Activated naive CD8-positive, alpha-beta T cell treated with anti-CD3 and anti-CD28 coated beads for 36 hours (primary cell): ENCODE measurements at regions not wholly inside any gene's neighbourhood (a gene's known extent, or its start where the extent isn't known, plus 50 kb on each side); places are given as distances from the start of the nearest gene placed in this dataset.
"Not testable (repeated sequence)": the region's sequence is repeated elsewhere in the genome, so short reads cannot be mapped to it uniquely, and the experiment has no call there.

Experiments used
- DNase-seq: peaks from one replicate; pipeline ENCODE4 v3.0.0; 2021
- H3K27ac Mint-ChIP-seq: one replicate; pipeline ENCODE4 v1.8.0; 2022; ENCODE audit warnings: mild to moderate bottlenecking, moderate library complexity, mixed read lengths
- H3K27me3 Mint-ChIP-seq: one replicate; pipeline ENCODE4 v1.8.0; 2022; ENCODE audit warnings: mild to moderate bottlenecking, mixed read lengths
- H3K36me3 Mint-ChIP-seq: one replicate; pipeline ENCODE4 v1.8.0; 2021; ENCODE audit warnings: mild to moderate bottlenecking, mixed read lengths
- H3K4me1 Mint-ChIP-seq: one replicate; pipeline ENCODE4 v1.8.0; 2021; ENCODE audit warnings: mixed read lengths
- H3K4me3 Mint-ChIP-seq: one replicate; pipeline ENCODE4 v1.8.0; 2022; ENCODE audit warnings: mild to moderate bottlenecking, moderate library complexity, mixed read lengths
- H3K9me3 Mint-ChIP-seq: one replicate; pipeline ENCODE4 v1.8.0; 2022; ENCODE audit warnings: mixed read lengths

- Mint-ChIP-seq H3K4me3 (no peak overlapping the region), H3K27me3 (no peaks in the 10 kb centered on the region), H3K27ac (no peak overlapping the region), H3K4me1 (no peaks in the 10 kb centered on the region), H3K36me3 (no peaks in the 10 kb centered on the region), H3K9me3 (no peaks in the 10 kb centered on the region)
- DNase-seq = no peak
Observed at GRCh38 chr12:83629931-83630330, 943.2 kb downstream of the TMTC2 start.

- no peaks in the 10 kb centered on the region for H3K4me1 Mint-ChIP-seq
- no peaks in the 10 kb centered on the region for H3K9me3 Mint-ChIP-seq
- H3K27me3 Mint-ChIP-seq = no peaks in the 10 kb centered on the region
- no peak overlapping the region for H3K27ac Mint-ChIP-seq
- H3K4me3 Mint-ChIP-seq = no peak overlapping the region
- no peak for DNase-seq
- H3K36me3 Mint-ChIP-seq = no peaks in the 10 kb centered on the region
Observed at GRCh38 chr12:83622205-83622604, 935.5 kb downstream of the TMTC2 start.

GRCh38 chr12:83619973-83620372 lies 933.3 kb downstream of the TMTC2 start:
- Mint-ChIP-seq H3K9me3 (no peaks in the 10 kb centered on the region), H3K4me3 (no peak overlapping the region), H3K4me1 (no peaks in the 10 kb centered on the region), H3K27me3 (no peaks in the 10 kb centered on the region), H3K36me3 (no peaks in the 10 kb centered on the region), H3K27ac (no peak overlapping the region)
- no peak for DNase-seq

DNA sequence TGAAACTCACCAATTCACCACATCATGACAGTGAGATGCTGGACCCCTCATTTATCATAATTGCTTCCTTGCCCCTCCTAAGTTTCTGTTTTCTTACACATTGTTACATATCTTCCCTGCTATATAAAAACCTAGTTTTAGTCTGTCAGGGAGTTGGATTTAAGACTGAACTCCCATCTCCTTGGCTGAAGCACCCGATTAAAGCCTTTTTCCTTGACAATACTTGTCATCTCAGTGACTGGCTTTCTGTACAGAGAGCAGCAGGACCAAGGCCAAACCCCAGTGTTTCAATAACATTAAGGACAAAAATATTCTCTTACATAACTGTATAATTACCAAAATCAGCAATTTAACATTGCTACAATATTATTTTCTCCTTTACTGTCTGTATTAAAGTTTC lies 928.4 kb downstream of the TMTC2 start:
- H3K4me3 Mint-ChIP-seq = no peak overlapping the region
- no peak for DNase-seq
- H3K9me3 Mint-ChIP-seq = peaks cover 5% of the 10 kb centered on the region
- H3K27ac Mint-ChIP-seq = no peak overlapping the region
- no peaks in the 10 kb centered on the region for H3K27me3 Mint-ChIP-seq
- H3K36me3 Mint-ChIP-seq = no peaks in the 10 kb centered on the region
- no peaks in the 10 kb centered on the region for H3K4me1 Mint-ChIP-seq

DNA sequence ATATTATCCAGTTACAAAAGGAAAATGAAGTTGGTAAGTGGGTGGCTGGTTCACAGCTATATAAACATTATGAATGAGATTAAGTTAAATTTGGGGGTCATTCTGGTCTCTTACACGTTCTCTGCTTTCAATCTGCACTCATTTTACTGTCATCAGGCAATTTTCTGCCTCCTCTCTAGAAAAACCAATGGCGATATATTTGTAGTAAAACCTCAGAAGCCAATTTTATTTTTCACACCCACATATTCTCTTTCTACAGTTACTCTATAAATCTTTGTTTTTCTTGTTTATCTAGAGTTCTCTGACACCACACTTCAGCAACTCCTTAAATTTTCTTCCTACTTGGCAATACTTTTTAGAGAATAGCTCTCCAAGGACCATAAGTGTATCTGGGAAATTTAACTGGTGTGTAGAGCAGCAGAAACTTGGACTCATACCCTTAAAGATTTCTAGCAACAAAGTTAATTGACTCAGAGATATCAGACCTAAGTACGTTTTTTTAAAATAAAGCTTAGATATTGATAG lies 926.9 kb downstream of the TMTC2 start:
- DNase-seq = no peak
- H3K27me3 Mint-ChIP-seq = no peaks in the 10 kb centered on the region
- H3K9me3 Mint-ChIP-seq = peaks cover 5% of the 10 kb centered on the region
- H3K27ac Mint-ChIP-seq = no peak overlapping the region
- no peaks in the 10 kb centered on the region for H3K36me3 Mint-ChIP-seq
- no peaks in the 10 kb centered on the region for H3K4me1 Mint-ChIP-seq
- no peak overlapping the region for H3K4me3 Mint-ChIP-seq

GRCh38 chr12:83603106-83603505 lies 916.4 kb downstream of the TMTC2 start:
- H3K4me1 Mint-ChIP-seq = no peaks in the 10 kb centered on the region

DNA sequence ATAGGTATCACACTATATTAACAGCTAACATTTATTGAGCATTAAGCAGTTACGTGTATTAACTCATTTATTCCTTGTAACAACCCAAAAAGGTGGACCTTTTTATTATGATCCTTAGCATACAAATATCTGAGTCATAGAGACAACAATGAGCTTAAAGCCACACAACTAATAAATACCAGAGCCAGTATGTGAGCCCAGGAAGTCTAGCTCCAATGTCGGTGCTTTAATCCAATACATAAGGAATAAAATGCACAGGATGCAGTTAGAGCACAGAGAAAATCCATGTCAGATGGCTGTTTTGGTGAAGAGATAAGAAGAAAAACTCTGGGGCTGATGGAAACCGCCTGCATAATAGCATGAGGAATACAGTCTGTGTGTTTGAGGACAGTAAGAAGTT lies 888.6 kb downstream of the TMTC2 start:
- Mint-ChIP-seq H3K27me3 (no peaks in the 10 kb centered on the region), H3K4me1 (no peaks in the 10 kb centered on the region), H3K36me3 (no peaks in the 10 kb centered on the region), H3K9me3 (peaks cover 2% of the 10 kb centered on the region), H3K4me3 (no peak overlapping the region), H3K27ac (no peak overlapping the region)
- no peak for DNase-seq

More at GRCh38 chr12:83603106-83603505, 916.4 kb downstream of the TMTC2 start:
- Mint-ChIP-seq H3K36me3 (no peaks in the 10 kb centered on the region), H3K27ac (no peak overlapping the region), H3K9me3 (peaks cover 24% of the 10 kb centered on the region), H3K4me3 (no peak overlapping the region), H3K27me3 (no peaks in the 10 kb centered on the region)
- DNase-seq = no peak

- H3K27me3 Mint-ChIP-seq = no peaks in the 10 kb centered on the region
- no peak for DNase-seq
- H3K36me3 Mint-ChIP-seq = no peaks in the 10 kb centered on the region
- H3K27ac Mint-ChIP-seq = no peak overlapping the region
- H3K4me1 Mint-ChIP-seq = no peaks in the 10 kb centered on the region
- no peak overlapping the region for H3K4me3 Mint-ChIP-seq
- peaks cover 2% of the 10 kb centered on the region for H3K9me3 Mint-ChIP-seq
Observed at GRCh38 chr12:83574142-83574541, 887.4 kb downstream of the TMTC2 start.

- Mint-ChIP-seq H3K9me3 (peaks cover 2% of the 10 kb centered on the region), H3K4me1 (no peaks in the 10 kb centered on the region), H3K36me3 (no peaks in the 10 kb centered on the region), H3K4me3 (no peak overlapping the region), H3K27ac (no peak overlapping the region), H3K27me3 (no peaks in the 10 kb centered on the region)
- no peak for DNase-seq
Observed at GRCh38 chr12:83573671-83574070, 887.0 kb downstream of the TMTC2 start.

GRCh38 chr12:83559650-83560049 lies 872.9 kb downstream of the TMTC2 start:
- H3K4me3 Mint-ChIP-seq = no peak overlapping the region
- H3K27ac Mint-ChIP-seq = no peak overlapping the region
- H3K36me3 Mint-ChIP-seq = no peaks in the 10 kb centered on the region
- H3K9me3 Mint-ChIP-seq = no peaks in the 10 kb centered on the region
- H3K27me3 Mint-ChIP-seq = no peaks in the 10 kb centered on the region
- H3K4me1 Mint-ChIP-seq = no peaks in the 10 kb centered on the region
- DNase-seq = no peak

- H3K27ac Mint-ChIP-seq, H3K4me1 Mint-ChIP-seq, H3K27me3 Mint-ChIP-seq, DNase-seq, H3K4me3 Mint-ChIP-seq, H3K36me3 Mint-ChIP-seq: not testable (repeated sequence)
- peaks cover 12% of the 10 kb centered on the region for H3K9me3 Mint-ChIP-seq
Observed at GRCh38 chr12:83556040-83556439, 869.3 kb downstream of the TMTC2 start.

GRCh38 chr12:83541446-83541845 lies 854.7 kb downstream of the TMTC2 start:
- H3K4me3 Mint-ChIP-seq = no peak overlapping the region
- no peaks in the 10 kb centered on the region for H3K36me3 Mint-ChIP-seq
- H3K27me3 Mint-ChIP-seq = no peaks in the 10 kb centered on the region
- no peak overlapping the region for H3K27ac Mint-ChIP-seq
- no peak for DNase-seq
- H3K4me1 Mint-ChIP-seq = no peaks in the 10 kb centered on the region
- H3K9me3 Mint-ChIP-seq = peaks cover 1% of the 10 kb centered on the region

- H3K36me3 Mint-ChIP-seq = no peaks in the 10 kb centered on the region
Observed at GRCh38 chr12:83538361-83538965, 851.8 kb downstream of the TMTC2 start.

DNA sequence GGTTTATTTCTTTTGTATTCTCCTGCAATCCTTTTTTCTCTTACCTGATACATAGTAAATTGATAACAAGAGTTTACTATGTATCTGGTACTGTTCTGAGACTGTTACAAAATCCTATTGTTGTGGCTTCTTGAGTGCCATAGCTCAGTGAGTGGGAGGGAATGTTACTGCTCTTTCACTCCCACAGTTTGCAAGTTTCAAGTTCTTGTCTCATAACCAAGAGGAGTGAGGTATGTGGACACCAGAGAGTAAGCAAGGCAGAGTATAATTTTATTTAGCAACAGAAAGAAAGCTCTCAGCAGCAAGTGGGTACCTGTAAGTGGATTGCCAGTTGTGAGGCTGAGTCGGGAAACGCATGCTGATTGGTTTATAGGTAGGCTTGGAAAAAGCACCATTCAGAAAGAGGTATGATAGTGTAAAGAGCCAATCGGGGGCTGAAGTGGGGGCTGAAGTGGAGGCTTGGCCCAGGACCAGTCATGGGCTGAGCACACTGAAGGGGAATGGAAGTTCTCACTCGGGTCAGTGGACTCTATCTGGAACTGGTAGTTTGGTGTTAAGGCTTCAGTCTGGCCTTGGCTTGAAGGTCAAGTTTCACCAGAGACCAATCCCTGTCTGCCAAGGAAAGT lies 850.8 kb downstream of the TMTC2 start:
- no peak for DNase-seq
- Mint-ChIP-seq H3K27ac (no peak overlapping the region), H3K4me1 (no peaks in the 10 kb centered on the region), H3K9me3 (no peaks in the 10 kb centered on the region), H3K36me3 (no peaks in the 10 kb centered on the region), H3K27me3 (no peaks in the 10 kb centered on the region), H3K4me3 (no peak overlapping the region)

More at GRCh38 chr12:83538361-83538965, 851.8 kb downstream of the TMTC2 start:
- DNase-seq = no peak
- no peaks in the 10 kb centered on the region for H3K27me3 Mint-ChIP-seq
- no peak overlapping the region for H3K4me3 Mint-ChIP-seq
- H3K27ac Mint-ChIP-seq = no peak overlapping the region
- no peaks in the 10 kb centered on the region for H3K4me1 Mint-ChIP-seq
- no peaks in the 10 kb centered on the region for H3K9me3 Mint-ChIP-seq

DNA sequence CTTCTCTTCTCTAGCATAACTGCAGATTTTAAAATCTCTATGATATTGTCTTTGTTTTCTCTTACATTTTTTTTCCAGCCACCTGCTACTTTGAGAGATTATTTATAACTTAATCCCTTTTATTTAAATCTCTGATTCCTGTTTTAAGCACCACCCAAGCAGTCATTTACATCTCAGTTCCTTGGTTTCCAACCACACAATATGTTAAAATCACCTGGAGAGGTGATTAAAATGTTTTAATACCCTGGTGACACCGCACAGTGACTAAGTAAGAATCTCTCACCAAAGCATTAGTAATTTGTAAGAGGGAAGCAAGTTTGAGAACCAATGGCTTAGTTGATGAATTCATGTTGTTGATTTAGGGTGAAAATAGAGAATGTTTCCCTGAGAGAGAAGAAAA lies 849.8 kb downstream of the TMTC2 start:
- Mint-ChIP-seq H3K9me3 (no peaks in the 10 kb centered on the region), H3K27me3 (no peaks in the 10 kb centered on the region), H3K36me3 (no peaks in the 10 kb centered on the region), H3K27ac (no peak overlapping the region), H3K4me1 (no peaks in the 10 kb centered on the region), H3K4me3 (no peak overlapping the region)
- no peak for DNase-seq

DNA sequence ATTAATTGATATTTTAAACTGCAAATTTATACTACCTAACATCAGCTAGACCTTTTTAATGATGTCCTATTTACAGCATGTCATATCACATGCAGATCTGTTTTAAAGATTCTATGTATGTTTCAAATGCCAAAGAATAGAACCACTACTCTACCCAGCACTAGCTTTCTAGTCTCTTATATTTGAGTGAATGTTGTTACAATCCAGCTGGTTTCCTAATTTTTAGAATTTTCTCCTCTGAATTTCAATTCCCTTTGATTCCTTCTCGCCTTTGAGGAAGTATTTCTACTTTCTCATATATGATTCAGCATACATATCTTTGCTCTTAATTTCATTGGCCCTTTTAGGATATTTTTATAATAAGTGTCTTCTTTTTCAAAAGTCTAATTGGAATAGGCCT lies 841.9 kb downstream of the TMTC2 start:
- Mint-ChIP-seq H3K4me3 (no peak overlapping the region), H3K27me3 (no peaks in the 10 kb centered on the region), H3K36me3 (no peaks in the 10 kb centered on the region), H3K9me3 (peaks cover 5% of the 10 kb centered on the region), H3K4me1 (no peaks in the 10 kb centered on the region), H3K27ac (no peak overlapping the region)
- no peak for DNase-seq
